Erythroblast (primary cell): ENCODE measurements at regions not wholly inside any gene's neighbourhood (a gene's known extent, or its start where the extent isn't known, plus 50 kb on each side); places are given as distances from the start of the nearest gene placed in this dataset.
"Not testable (repeated sequence)": the region's sequence is repeated elsewhere in the genome, so short reads cannot be mapped to it uniquely, and the experiment has no call there.

Experiments used
- DNase-seq, 2 experiments: peaks; one replicate each; lab custom pipeline; 2025; lab: John Stamatoyannopoulos, UW
- GATA1 ChIP-seq: IDR thresholded peaks from 2 replicates; pipeline ENCODE4 v1.6.1; 2011; ENCODE audit warnings: low read depth, mild to moderate bottlenecking, control low read depth, low read length, moderate library complexity
- POLR2A ChIP-seq: IDR thresholded peaks from 2 replicates; pipeline ENCODE4 v1.6.1; 2011; ENCODE audit warnings: mild to moderate bottlenecking, low read length

GRCh38 chr2:126952216-126952615, 53.5 kb downstream of the TEX51 start:
- TF ChIP-seq POLR2A (no peak), GATA1 (no peak)
- DNase-seq, result no peak

GRCh38 chr2:126953483-126953882, 54.8 kb downstream of the TEX51 start:
- no peak for TF ChIP-seq POLR2A
- no peak for TF ChIP-seq GATA1
- DNase-seq, result no peak

- TF ChIP-seq POLR2A, result no peak
- TF ChIP-seq GATA1, result no peak
- DNase-seq, result no peak
These were observed 56.1 kb downstream of the TEX51 start for GRCh38 chr2:126954831-126955230.

GRCh38 chr2:126956773-126957172, 58.1 kb downstream of the TEX51 start:
- DNase-seq, result not testable (repeated sequence)

- no peak for DNase-seq
- TF ChIP-seq POLR2A, result no peak
- no peak for TF ChIP-seq GATA1
These were observed 64.7 kb downstream of the TEX51 start for GRCh38 chr2:126963390-126963789.

- DNase-seq, result no peak
- no peak for TF ChIP-seq GATA1
- no peak for TF ChIP-seq POLR2A
These were observed 67.9 kb downstream of the TEX51 start for GRCh38 chr2:126966601-126967000.

- no peak for TF ChIP-seq GATA1
- TF ChIP-seq POLR2A, result no peak
- DNase-seq, result no peak
These were observed 71.9 kb downstream of the TEX51 start for GRCh38 chr2:126970583-126970982.

- TF ChIP-seq POLR2A, result no peak
- TF ChIP-seq GATA1, result no peak
- no peak for DNase-seq
These were observed 72.4 kb downstream of the TEX51 start for GRCh38 chr2:126971162-126971480.

- TF ChIP-seq POLR2A (no peak), GATA1 (no peak)
- peak; percentile 48 to 69 for DNase-seq
These were observed 73.0 kb downstream of the TEX51 start for GRCh38 chr2:126971481-126972278.

- TF ChIP-seq POLR2A, result no peak
- no peak for TF ChIP-seq GATA1
- DNase-seq, result no peak
These were observed 73.6 kb downstream of the TEX51 start for GRCh38 chr2:126972279-126972626.

- TF ChIP-seq GATA1 (no peak), POLR2A (no peak)
These were observed 75.1 kb downstream of the TEX51 start for GRCh38 chr2:126973745-126974144.

GRCh38 chr2:126975671-126976655, 77.3 kb downstream of the TEX51 start:
- DNase-seq, result no peak
- no peak for TF ChIP-seq POLR2A
- TF ChIP-seq GATA1, result no peak

More at GRCh38 chr2:126973745-126974144, 75.1 kb downstream of the TEX51 start:
- no peak for DNase-seq

GRCh38 chr2:126976721-126977328, 78.1 kb downstream of the TEX51 start:
- no peak for DNase-seq
- TF ChIP-seq POLR2A (no peak), GATA1 (no peak)

- DNase-seq, result no peak
- TF ChIP-seq GATA1, result no peak
- no peak for TF ChIP-seq POLR2A
These were observed 79.6 kb downstream of the TEX51 start for GRCh38 chr2:126978333-126978732.
